ENCODE measurements at regions not wholly inside any gene's neighbourhood (a gene's known extent, or its start where the extent isn't known, plus 50 kb on each side); places are given as distances from the start of the nearest gene placed in this dataset.

- DNase-seq (ENCODE audit: low read depth) = no peak
These were observed 169.4 kb downstream of the TEX36 start for GRCh38 chr10:125513429-125514182.

DNA sequence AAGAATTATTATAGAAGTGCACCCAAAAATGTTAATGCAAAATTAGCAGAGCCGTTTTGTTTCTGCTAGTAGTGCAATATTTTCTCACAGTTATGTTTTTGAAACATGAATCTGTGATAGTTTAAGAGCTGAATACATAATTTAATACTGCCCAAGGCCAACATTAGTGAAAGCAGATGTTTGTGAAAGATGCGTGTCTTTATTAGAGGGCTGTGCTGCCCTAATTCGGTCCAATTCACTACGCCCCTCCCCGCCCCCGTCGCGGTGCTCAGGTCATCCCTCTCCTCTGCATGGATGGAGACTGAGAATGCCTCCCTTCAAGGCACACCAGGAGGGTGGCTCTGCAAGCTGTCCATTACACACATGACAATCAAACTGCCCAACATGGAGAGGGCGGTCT lies 172.0 kb downstream of the TEX36 start:
- no peak for DNase-seq (ENCODE audit: low read depth)

DNA sequence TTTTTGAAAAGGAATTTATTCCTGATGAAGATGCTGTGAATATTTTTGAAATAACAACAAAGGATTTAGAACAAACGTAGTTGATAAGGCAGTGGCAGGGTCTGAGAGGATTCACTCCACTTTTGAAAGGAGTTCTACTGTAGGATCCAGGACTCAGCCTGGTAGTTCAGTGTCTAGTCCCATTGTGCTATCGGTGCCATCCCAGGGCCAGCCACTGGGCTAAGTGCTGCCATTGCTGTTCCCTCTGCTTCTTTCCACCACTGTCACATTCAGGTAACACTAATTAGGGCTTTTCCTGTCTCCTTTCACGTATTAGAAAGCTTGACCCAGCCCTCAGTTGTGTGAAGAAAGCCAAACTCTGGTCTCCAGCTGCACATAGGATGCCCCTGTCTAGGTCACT lies 177.3 kb downstream of the TEX36 start:
- no peak for DNase-seq (ENCODE audit: low read depth)

GRCh38 chr10:125502276-125502675 lies 180.7 kb downstream of the TEX36 start:
- no peak for DNase-seq (ENCODE audit: low read depth)

DNA sequence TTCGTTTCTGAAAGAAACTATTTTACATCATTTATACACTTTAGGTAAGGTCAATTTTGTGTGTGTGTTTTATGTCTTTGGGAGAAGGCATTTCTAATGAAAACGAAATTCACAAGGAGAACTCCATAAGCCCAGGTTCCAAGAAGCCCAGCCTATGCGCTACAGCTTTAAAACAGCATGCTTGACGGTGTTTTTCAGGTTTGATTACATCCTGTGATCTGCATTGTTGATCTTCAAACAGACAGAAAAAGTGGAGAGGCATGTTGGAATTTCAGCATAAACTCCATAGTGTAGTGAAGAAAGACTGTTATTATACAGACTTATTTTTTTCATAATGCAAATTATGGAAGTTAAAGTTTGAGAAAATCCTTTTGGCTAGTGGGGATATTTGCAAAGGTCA lies 187.6 kb downstream of the TEX36 start:
- no peak for DNase-seq (ENCODE audit: low read depth)

DNA sequence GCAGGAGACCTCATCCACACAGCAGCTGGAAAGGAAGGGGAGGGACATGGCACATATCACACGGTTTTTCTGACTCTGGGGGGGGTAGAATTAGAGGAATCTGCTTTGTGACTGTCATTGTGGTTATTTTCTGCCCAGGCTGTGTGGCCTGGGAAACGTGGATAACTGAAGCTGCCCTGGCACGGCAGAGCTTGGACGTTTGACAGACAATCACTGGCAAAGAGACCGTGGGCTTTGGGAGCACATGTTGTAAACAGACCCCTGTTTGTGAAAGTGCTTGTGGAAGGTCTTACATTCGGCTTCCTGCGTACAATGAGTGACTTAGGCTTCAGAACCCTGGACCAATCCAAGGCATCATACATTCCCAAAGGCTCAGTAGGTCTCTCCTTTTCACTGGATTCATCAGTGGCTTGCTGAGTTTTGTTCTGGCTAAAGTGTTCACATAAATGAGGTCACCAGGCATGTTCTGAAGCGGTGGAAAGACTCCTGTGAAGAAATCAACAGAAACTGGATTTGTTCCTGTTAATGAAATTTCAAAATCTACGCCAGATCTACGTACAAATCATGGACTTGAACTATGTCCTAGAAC lies 188.2 kb downstream of the TEX36 start:
- no peak for DNase-seq (ENCODE audit: low read depth)

GRCh38 chr10:125491381-125491780 lies 191.6 kb downstream of the TEX36 start:
- no peak for DNase-seq (ENCODE audit: low read depth)

DNA sequence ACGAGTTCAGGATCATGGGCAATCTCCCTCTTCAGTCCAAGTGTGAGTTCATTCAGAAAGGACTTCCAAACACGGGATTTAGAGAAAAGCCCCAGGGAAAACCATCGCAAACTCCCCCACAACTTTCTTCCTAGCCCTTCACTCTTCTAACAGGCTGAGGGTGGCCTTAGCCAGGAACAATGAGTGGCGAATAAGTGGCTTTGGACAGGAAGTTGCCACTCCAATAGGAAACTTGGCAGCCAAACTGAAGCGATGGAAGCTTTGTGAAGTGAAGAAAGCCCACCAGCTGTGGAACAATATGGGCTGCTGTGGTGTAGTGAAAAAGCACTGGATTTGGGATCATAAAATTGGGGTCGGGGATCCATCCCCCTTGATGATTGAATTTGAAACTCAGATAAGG lies 193.2 kb downstream of the TEX36 start:
- DNase-seq (ENCODE audit: low read depth) = no peak

DNA sequence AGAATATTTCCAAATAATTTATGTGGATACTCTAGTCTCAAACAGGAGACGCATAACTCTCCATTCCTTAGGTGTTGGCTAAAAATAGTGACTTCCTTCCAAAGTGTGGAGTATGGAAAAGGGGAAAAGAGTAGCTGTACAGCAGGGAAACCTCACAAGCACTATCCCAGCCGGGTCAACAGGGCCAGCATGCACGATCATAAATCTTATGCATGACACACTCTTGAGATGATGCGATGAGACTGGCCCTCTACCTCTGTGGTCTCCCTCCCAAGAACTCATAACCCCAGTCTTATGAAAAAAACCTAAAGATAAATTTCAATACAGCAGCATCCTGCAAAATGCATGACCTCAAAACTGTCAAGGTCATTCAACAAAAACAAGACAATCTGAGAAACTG lies 197.3 kb downstream of the TEX36 start:
- no peak for DNase-seq (ENCODE audit: low read depth)

DNA sequence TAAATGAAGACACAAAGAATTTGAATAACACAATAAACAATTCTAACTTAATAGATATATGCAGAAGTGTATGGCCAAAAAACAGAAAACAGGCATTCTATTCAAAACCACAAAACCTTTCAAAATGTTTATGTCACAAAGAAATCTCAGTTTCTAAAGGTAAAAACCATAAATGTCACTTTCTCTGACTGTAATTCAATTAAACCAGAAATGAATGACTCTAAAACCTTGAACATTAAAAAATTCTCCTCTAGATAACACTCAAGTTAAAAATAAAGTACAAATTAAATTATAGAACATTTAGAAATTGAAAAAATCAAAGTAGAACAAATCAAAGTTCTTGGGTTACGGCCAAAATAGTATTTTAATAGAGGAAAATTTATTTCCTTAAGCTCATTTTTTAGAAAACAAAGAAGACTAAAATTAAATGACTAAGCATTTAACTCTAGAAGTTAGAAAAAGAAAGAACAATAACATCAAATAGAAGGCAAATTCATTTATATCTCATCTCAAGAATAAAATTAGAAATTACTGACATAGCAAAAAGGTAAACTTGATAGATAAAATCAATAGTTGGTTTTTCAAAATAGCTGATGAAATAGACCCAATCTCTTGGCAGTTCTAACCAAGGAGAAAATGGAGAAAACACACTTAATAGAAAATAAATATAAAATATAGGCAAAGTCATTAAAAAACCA lies 198.8 kb downstream of the TEX36 start:
- DNase-seq (ENCODE audit: low read depth) = no peak

- DNase-seq (ENCODE audit: low read depth) = no peak
These were observed 200.3 kb downstream of the TEX36 start for GRCh38 chr10:125482637-125483036.

- peak; percentile 18 for DNase-seq (ENCODE audit: low read depth)
These were observed 200.9 kb downstream of the TEX36 start for GRCh38 chr10:125482108-125482507.

DNA sequence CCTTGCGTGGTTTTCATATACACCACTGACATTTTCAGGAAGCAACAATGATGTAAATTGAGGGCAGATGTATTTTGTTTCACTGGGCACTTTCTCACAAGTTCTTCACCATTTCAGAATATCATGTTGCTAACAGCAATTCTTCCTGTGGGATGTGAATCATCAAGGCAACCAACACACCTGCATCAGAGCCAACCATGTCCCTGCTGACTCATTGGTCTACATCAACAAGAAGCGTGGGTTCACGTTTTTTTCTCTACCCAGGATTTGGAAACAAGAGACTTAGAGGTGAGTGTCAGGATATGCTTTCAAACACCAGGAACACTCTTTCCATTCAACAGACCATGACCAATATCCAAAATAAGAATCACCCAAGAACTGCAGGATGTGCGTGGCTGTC lies 203.9 kb downstream of the TEX36 start:
- DNase-seq (ENCODE audit: low read depth) = peak; percentile 16

- no peak for DNase-seq (ENCODE audit: low read depth)
These were observed 207.1 kb downstream of the TEX36 start for GRCh38 chr10:125475815-125476214.

DNA sequence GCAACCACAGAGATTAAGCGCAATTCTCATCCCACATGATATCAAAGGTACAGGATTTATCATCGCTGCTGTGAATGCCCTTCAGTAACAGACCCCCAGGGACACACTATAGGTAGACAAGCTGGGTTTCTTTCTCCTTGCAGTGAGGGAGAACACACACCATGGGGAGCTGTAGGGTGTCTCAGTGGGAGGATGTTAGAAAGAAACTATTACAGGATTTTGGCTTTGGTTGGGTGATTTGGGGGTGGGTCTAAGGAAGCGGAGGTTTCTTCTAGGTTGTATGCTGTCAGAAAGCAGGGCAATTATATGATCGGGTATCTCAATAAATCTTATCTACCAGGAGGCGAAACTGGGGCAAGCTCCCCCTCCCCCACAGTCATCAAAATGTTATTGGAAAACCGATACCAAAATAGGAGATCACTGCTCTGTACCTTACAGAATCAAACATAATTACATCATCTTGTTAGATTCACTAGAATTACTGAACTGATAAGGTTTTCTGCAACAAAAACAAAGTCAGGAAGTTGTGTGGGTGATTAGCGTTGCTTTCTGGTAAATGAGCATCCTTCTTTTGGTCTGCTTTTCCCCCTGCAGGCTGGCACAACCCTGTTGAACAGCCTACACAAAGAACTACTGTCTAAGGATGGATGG lies 209.7 kb downstream of the TEX36 start:
- no peak for DNase-seq (ENCODE audit: low read depth)

- DNase-seq (ENCODE audit: low read depth) = no peak
These were observed 210.9 kb downstream of the TEX36 start for GRCh38 chr10:125472010-125472607.

DNA sequence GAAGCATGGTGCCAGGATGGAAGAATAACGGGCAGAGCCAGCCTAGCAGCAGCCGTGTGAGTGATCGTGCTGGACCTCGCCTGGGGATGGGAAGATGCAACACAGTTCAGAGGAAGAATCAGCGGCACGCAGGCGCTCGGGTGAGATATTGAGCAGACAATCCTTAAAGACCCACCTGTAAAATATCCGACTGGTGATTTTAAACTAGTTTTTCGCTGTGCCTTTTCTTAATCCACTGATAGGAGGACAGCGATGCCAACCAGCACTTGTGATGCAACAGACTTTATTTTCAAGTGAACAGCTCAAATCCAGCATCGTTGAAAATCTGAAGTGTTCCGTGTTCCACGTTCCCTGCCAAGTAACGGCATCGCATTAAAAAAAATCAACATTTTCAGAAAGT lies 214.7 kb downstream of the TEX36 start:
- no peak for DNase-seq (ENCODE audit: low read depth)

DNA sequence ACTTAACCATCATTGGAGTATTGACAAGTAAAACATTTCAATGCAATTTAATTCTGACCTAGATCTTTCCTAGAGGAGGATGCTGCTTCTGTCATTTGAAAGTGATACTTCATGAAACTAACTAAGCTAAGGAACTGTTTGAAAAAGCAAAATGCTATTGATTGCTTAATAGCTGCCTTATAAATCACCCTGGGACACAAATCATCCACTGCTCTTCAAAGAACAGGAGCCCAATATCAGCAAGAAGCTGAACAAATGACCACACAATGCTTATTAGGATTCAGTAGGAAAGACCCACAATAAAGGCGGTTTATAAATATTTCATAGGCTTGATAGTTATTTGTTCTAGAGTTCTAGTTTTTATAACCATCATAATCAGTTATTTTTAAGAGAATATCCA lies 216.3 kb downstream of the TEX36 start:
- DNase-seq (ENCODE audit: low read depth) = no peak

DNA sequence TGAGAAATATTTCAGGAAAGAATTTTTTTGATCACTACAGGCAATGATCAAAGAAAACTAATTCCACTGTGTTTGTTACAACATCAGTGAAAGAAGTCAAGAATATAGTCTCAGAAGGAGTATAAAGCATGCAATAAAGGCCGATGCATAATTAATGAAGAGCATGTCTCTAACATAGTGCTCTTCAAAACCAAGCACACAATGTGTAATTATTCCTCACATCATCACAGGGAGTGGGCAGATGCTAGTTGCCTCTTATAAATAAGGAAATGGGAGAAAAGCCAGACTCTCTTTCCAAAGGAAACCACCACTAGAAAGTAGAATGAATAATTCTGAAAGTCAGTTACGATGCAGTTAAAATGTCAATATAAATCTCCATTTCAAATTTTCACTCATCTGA lies 220.1 kb downstream of the TEX36 start:
- no peak for DNase-seq (ENCODE audit: low read depth)

DNA sequence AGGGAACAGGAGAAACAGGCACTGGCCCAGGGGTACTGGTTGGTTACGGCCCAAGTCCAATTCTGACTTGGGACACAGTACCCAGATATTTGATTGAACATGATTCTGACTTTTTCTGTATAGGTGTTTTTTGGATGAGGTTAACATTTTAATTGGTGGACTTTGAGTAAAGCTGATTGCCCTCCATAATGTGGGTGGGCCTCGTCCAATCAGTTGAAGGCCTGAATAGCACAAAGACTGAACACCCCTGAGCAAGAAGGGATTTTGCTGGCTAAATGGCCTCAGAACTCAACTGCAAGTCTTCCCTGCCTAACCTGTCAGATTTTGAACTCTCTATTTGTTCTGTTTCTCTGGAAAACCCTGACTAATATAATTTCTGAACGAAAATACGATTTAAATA lies 222.6 kb downstream of the TEX36 start:
- DNase-seq (ENCODE audit: low read depth) = no peak

GRCh38 chr10:125457406-125457805 lies 225.6 kb downstream of the TEX36 start:
- DNase-seq (ENCODE audit: low read depth) = no peak

DNA sequence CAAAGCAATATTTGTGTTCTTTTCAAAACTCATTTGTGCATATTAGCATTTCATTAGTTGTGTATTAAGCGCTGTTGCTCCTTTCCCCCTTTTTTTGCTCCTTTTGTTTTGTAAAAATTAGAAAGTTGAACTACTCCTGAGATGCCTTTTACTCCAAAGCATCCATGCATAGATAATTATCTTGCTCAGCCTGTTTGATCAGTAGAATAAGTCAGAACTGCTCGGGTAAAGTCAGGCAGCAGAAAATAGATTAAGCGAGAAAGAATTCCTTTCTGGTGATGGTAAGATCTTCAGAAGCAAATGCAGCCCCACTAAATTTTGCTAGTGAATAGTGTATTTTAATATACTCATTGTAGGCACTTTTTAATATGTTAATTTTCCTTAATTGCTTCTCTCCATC lies 227.1 kb downstream of the TEX36 start:
- DNase-seq (ENCODE audit: low read depth) = no peak

GRCh38 chr10:125455431-125455830 lies 227.5 kb downstream of the TEX36 start:
- no peak for DNase-seq (ENCODE audit: low read depth)
